Natural killer cell (primary cell): ENCODE measurements at regions not wholly inside any gene's neighbourhood (a gene's known extent, or its start where the extent isn't known, plus 50 kb on each side); places are given as distances from the start of the nearest gene placed in this dataset.

ENCODE experiments used
- ATAC-seq, 3 donors: fragments of 150-1000 bp in 2 of 3; fragments of 200-7000 bp in 1 of 3; cut with Tn5 transposase; 1 replicate in 1 of 3; 2 replicates in 2 of 3; pipeline ENCODE4 v1.10.0; 2021; ENCODE audit warnings: mild to moderate bottlenecking in 2 of 3, moderate library complexity in 2 of 3
- DNase-seq, 2 donors: peaks; one replicate each; pipeline versions ENCODE4 v3.0.0 to v3.0.0-alpha.2; 2013 to 2021; ENCODE audit warnings: mixed read lengths in 1 of 2
- H3K27ac ChIP-seq: one replicate; pipeline ENCODE4 v1.5.1; 2013; ENCODE audit warnings: mild to moderate bottlenecking, low read length
- H3K27me3 ChIP-seq: one replicate; pipeline ENCODE4 v1.6.1; 2013; ENCODE audit warnings: low read length; ENCODE audit not compliant: control insufficient read depth, insufficient read depth
- H3K36me3 ChIP-seq: one replicate; pipeline ENCODE4 v1.6.1; 2013; ENCODE audit warnings: low read length; ENCODE audit not compliant: control insufficient read depth, insufficient read depth
- H3K4me1 ChIP-seq: one replicate; pipeline ENCODE4 v1.6.1; 2013; ENCODE audit warnings: low read length; ENCODE audit not compliant: control insufficient read depth, insufficient read depth
- H3K4me3 ChIP-seq: one replicate; pipeline ENCODE4 v1.5.1; 2013; ENCODE audit warnings: low read length
- H3K9me3 ChIP-seq: one replicate; pipeline ENCODE4 v1.6.1; 2013; ENCODE audit warnings: low read length; ENCODE audit not compliant: control insufficient read depth, insufficient read depth
- H3K27ac Mint-ChIP-seq, 2 donors: one replicate each; pipeline ENCODE4 v1.8.0; 2022; ENCODE audit warnings: mild to moderate bottlenecking in 2 of 2, mixed read lengths in 2 of 2, moderate library complexity in 1 of 2
- H3K27me3 Mint-ChIP-seq, 2 donors: one replicate each; pipeline ENCODE4 v1.8.0; 2022; ENCODE audit warnings: low read depth in 2 of 2, mixed read lengths in 2 of 2
- H3K36me3 Mint-ChIP-seq: one replicate; pipeline ENCODE4 v1.8.0; 2022; ENCODE audit warnings: mixed read lengths
- H3K4me1 Mint-ChIP-seq, 2 donors: one replicate each; pipeline ENCODE4 v1.8.0; 2022; ENCODE audit warnings: mixed read lengths in 2 of 2
- H3K4me3 Mint-ChIP-seq: one replicate; pipeline ENCODE4 v1.8.0; 2022; ENCODE audit warnings: mild to moderate bottlenecking, moderate library complexity, mixed read lengths
- H3K9me3 Mint-ChIP-seq, 2 donors: one replicate each; pipeline ENCODE4 v1.8.0; 2022; ENCODE audit warnings: mixed read lengths in 2 of 2
- WGBS: methylation state at CpG from one replicate; pipeline ENCODE4 v1.1.7; 2013; ENCODE audit warnings: missing lambda C conversion rate; ENCODE audit not compliant: insufficient coverage; 5-methylcytosine and 5-hydroxymethylcytosine counted together
- intact Hi-C: fragments of 100-400 bp; cut with micrococcal nuclease; formaldehyde crosslinking; loops from one replicate; pipeline ENCODE4 v1.14.2; 2022
- TF ChIP-seq, protein P1 (sequence below): fragments of 200-600 bp; IDR thresholded peaks from one replicate; pipeline ENCODE4 v1.8.0; 2022; ENCODE audit warnings: antibody characterized with exemption

DNA sequence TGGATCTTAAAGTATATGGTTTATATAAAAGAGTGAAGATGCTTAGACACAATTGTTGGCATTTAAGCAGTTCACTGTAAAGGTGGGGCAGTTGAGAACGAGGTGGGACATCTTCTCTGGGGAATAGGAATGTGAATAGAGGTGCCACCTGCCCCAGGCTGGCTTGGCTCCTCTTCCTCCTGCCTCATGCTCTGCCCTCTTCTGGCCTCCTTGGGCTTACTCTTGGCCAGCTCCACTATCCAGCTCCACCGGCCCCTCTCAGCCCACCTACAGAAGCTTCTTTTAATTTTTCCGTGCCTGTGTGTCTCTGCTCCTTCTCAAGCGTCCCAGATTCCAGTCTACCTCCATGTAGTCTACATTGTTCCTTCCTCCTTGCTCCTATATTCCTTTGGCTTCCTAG lies 122.1 kb downstream of the NUF2 start:
- Mint-ChIP-seq H3K27me3 (peaks cover 3 to 14% of the 10 kb centered on the region in 2 donors), H3K4me3 (no peak overlapping the region), H3K36me3 (no peaks in the 10 kb centered on the region), H3K9me3 (no peaks in the 10 kb centered on the region), H3K4me1 (no peaks in the 10 kb centered on the region), H3K27ac (no peak overlapping the region)
- 78% methylated on average over 4 of the region's 4 CpGs for WGBS
- no peak overlapping the region for H3K4me3 ChIP-seq
- H3K4me1 ChIP-seq = no peaks in the 10 kb centered on the region
- intact Hi-C loops = no loop called here
- no peak overlapping the region for H3K27ac ChIP-seq
- DNase-seq (no peak), ATAC-seq (no peak)
- TF ChIP-seq, protein P1, sequence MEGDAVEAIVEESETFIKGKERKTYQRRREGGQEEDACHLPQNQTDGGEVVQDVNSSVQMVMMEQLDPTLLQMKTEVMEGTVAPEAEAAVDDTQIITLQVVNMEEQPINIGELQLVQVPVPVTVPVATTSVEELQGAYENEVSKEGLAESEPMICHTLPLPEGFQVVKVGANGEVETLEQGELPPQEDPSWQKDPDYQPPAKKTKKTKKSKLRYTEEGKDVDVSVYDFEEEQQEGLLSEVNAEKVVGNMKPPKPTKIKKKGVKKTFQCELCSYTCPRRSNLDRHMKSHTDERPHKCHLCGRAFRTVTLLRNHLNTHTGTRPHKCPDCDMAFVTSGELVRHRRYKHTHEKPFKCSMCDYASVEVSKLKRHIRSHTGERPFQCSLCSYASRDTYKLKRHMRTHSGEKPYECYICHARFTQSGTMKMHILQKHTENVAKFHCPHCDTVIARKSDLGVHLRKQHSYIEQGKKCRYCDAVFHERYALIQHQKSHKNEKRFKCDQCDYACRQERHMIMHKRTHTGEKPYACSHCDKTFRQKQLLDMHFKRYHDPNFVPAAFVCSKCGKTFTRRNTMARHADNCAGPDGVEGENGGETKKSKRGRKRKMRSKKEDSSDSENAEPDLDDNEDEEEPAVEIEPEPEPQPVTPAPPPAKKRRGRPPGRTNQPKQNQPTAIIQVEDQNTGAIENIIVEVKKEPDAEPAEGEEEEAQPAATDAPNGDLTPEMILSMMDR = no peak
- H3K9me3 ChIP-seq = no peaks in the 10 kb centered on the region
- no peaks in the 10 kb centered on the region for H3K27me3 ChIP-seq
- no peaks in the 10 kb centered on the region for H3K36me3 ChIP-seq

DNA sequence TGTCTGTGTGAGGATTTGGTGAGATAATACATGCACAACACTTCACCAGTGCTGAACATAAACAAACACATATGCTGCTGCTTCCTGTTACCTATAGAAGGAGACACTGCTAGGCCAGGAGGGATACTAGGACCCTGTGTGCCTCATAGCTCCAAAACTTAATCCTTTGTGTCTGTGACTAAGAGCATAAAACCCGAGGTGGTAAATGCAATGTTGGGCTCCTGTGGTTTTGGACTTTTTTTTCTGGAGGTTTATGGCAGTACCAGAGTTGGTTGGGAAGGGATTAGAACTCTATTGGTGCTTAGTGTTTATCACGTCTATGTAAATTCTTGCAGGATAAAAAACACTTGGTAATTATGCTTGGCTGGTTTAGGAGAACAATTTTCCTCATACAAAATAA lies 122.9 kb downstream of the NUF2 start:
- H3K4me1 Mint-ChIP-seq = no peaks in the 10 kb centered on the region
- TF ChIP-seq, protein P1 = no peak
- no peak overlapping the region for H3K4me3 Mint-ChIP-seq
- Histone ChIP-seq H3K27me3 (no peaks in the 10 kb centered on the region), H3K9me3 (no peaks in the 10 kb centered on the region), H3K36me3 (no peaks in the 10 kb centered on the region), H3K4me1 (no peaks in the 10 kb centered on the region), H3K27ac (no peak overlapping the region), H3K4me3 (no peak overlapping the region)
- H3K9me3 Mint-ChIP-seq = no peaks in the 10 kb centered on the region
- intact Hi-C loops = no loop called here
- WGBS = 25% methylated on average over 1 of the region's 2 CpGs
- H3K27me3 Mint-ChIP-seq = peaks cover 3 to 6% of the 10 kb centered on the region in 2 donors
- no peaks in the 10 kb centered on the region for H3K36me3 Mint-ChIP-seq
- DNase-seq = no peak
- H3K27ac Mint-ChIP-seq = no peak overlapping the region
- no peak for ATAC-seq

DNA sequence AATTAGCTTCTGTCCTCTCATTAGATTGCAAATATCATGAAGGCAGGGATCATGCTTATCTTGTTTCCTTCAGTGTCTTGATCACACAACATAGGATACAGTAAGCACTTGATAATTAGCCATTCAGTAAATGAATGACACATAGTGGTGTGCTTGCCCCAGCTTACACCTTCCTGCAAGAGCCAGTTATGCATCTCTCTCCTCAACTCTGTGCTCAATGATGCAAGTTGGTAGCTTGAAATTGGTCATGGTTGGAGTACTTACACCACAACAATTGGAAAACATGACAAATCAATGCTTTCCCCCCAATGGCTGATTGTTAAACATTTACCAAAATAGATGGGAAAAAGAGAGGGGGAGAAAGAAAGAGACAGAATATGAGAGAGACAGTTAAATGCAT lies 129.2 kb downstream of the NUF2 start:
- ATAC-seq (no peak), DNase-seq (no peak)
- Mint-ChIP-seq H3K27ac (no peak overlapping the region), H3K4me1 (no peaks in the 10 kb centered on the region), H3K4me3 (no peak overlapping the region), H3K36me3 (no peaks in the 10 kb centered on the region), H3K9me3 (peaks cover 5 to 9% of the 10 kb centered on the region in 2 donors), H3K27me3 (no peaks in the 10 kb centered on the region)
- Histone ChIP-seq H3K9me3 (no peaks in the 10 kb centered on the region), H3K27ac (no peak overlapping the region), H3K4me3 (no peak overlapping the region), H3K27me3 (no peaks in the 10 kb centered on the region), H3K4me1 (no peaks in the 10 kb centered on the region), H3K36me3 (no peaks in the 10 kb centered on the region)
- TF ChIP-seq, protein P1 = no peak
- intact Hi-C loops = no loop called here

DNA sequence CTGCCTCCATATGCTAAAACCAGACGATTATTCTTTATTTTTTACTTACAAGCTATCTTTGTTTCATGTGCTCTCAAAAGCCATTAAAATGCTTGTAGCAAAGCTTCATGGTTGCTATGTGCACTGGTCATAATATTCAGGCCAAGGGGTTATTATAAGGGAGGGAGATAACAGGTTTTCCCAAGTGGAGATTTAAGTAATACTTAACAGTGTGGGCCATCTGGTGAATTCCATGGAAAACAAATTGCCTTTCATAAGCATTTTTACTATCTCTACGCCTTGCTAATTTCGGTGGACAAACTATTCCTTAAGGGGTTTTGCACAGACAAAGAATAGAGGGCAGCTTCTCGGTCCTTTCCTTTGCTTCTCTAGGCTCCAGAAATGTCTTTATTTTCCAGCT lies 137.8 kb downstream of the NUF2 start:
- no peak overlapping the region for H3K27ac Mint-ChIP-seq
- 88% methylated on average over 4 of the region's 4 CpGs for WGBS
- Histone ChIP-seq H3K4me3 (no peak overlapping the region), H3K36me3 (no peaks in the 10 kb centered on the region), H3K4me1 (no peaks in the 10 kb centered on the region), H3K27ac (no peak overlapping the region), H3K27me3 (no peaks in the 10 kb centered on the region), H3K9me3 (no peaks in the 10 kb centered on the region)
- H3K36me3 Mint-ChIP-seq = no peaks in the 10 kb centered on the region
- intact Hi-C loops = no loop called here
- DNase-seq (no peak), ATAC-seq (no peak)
- H3K27me3 Mint-ChIP-seq = no peaks in the 10 kb centered on the region
- TF ChIP-seq, protein P1 = no peak
- H3K4me3 Mint-ChIP-seq = no peak overlapping the region
- H3K4me1 Mint-ChIP-seq = no peaks in the 10 kb centered on the region
- peaks cover 4 to 9% of the 10 kb centered on the region in 2 donors for H3K9me3 Mint-ChIP-seq
